Stimulated activated CD4-positive, alpha-beta T cell treated with anti-CD3 and anti-CD28 coated beads, Interleukin-2, amount 100 ng/mL, for 48 hours (primary cell): ENCODE measurements at regions not wholly inside any gene's neighbourhood (a gene's known extent, or its start where the extent isn't known, plus 50 kb on each side); places are given as distances from the start of the nearest gene placed in this dataset.

Source experiments
- DNase-seq, 2 donors: peaks; one replicate each; pipeline ENCODE4 v3.0.0-alpha.2; 2020

DNA sequence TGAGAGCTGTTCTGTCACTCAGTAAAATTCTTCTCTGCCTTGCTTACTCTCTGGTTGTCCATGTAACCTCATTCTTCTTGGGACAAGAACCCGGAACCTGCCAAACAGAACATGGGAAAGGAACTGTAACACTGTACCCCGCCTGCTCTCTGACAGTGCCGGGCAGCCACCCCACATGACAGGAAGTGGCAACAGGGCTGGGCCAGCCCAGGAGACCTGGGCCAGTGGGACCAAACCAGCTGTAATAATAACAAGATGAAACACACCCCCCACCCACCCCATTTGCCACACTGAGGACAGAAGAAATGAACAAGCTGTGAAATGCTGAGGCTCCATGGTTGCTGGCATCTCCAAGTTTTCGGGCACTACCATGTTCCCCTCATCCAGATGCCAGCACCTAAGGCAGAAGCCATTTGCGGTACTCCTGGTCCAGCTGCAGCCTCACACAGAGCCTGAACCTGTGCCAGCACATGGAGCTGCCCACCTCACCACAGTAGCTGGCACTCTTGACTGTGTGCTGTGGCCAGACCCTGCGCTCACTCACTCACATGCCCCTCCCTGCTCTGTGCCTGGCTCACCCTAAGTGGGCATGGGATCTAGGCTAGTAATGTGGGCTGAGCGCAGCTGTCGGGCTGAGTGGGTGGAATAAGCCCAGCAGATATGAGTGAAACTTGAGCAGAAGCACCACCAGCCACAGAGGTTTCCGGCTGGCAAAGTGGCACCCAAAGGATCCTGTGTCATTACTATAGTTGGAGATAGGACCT, 126.2 kb upstream of the UGT8 start:
- DNase-seq = no peak

DNA sequence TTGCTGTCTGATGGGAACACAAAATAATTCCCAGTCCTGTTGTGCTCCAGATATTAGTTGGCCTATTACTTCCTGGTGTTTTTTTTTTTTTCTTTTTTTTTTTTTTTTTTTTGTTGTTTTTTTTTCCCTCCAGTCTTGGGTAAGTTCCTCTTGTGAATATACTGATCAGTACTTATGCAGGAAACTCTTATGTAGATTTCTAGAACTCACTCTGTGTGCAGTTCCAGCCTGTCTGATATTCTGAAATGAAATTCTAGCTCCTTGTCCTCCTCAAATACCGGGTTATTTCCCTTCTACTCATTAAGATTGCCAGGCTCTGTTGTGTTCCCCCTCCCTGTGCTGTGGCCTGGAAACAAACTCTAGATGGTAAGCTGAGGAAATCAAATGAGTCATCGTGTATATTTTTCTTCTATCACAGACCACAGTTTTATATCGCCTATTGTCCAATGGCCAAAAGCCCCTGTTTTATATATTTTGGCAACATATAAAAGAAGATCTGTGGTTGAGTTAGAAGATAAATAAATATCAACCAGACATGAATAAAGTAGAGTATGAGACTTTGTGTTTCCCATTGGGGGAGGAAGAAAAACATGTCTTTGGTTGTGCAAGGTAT, 124.3 kb upstream of the UGT8 start:
- no peak for DNase-seq

DNA sequence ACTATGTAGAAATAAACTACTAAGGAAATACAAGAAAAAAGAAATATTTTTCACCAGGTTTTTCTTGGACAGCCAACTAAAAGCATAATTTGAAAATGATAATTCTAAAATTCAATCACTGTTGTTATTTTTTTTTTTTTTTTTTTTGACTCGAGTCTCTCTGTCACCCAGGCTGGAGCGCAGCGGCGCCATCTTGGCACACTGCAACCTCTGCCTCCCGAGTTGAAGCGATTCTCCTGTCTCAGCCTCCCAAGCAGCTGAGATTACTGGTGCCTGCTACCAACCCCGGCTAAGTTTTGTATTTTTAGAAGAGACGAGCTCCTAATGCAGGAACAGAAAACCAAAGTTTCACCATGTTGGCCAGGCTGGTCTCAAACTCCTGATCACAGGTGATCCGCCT, 122.3 kb upstream of the UGT8 start:
- no peak for DNase-seq

DNA sequence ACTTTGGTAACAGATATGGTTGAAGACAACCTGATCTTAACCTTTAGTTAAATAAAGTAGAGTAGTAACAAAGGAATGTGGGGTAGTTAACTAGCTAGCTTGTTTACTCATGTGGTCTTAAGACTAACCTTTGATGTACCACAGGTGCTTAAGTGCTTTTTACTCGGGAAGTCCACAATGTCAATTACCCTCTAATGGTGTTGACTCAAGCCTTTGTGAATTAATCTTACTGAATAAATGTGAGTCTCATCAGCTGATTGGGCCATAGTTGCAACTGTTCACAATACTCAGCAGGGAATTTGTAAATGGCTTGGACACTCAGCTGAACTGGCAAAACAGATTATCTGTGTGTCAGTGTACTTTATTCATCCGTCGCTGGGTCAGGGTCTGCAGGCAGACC, 119.0 kb upstream of the UGT8 start:
- DNase-seq = no peak

DNA sequence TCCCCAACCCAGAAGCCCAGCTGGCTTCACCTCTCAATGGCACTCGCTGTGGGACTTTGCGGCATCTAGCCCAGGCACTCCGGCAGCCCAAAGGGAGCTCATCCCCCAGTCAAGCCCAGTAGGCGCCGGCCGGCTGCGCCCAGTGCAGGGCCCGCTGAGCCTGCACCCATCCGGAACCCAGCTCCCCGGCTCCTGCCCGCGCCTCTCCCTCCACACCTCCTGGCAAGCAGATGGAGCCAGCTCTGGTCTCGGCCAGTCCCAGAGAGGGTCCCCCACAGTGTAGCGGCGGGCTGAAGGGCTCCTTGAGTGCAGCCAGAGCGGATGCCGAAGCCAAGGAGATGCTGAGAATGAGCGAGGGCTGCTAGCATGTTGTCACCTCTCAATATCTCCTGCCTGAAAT, 116.8 kb upstream of the UGT8 start:
- no peak for DNase-seq

DNA sequence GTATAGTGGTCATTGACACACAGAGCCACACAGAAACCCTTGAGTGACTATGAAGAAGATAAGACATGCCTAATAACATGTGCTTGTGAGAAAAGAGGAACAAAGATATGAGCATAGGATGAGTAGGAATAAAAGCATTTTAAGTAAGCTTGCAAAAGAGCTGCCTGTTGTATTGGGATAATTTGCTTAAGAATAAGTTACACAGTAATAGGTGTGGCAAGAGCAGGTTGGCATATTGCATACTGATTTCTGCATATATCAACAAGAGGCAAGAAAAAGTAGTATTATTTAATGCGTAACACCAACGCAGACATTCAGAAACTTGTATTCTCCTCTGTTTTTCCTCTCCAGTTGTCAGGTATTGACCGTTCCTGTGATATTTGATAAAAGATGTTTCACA, 111.5 kb upstream of the UGT8 start:
- DNase-seq = no peak

DNA sequence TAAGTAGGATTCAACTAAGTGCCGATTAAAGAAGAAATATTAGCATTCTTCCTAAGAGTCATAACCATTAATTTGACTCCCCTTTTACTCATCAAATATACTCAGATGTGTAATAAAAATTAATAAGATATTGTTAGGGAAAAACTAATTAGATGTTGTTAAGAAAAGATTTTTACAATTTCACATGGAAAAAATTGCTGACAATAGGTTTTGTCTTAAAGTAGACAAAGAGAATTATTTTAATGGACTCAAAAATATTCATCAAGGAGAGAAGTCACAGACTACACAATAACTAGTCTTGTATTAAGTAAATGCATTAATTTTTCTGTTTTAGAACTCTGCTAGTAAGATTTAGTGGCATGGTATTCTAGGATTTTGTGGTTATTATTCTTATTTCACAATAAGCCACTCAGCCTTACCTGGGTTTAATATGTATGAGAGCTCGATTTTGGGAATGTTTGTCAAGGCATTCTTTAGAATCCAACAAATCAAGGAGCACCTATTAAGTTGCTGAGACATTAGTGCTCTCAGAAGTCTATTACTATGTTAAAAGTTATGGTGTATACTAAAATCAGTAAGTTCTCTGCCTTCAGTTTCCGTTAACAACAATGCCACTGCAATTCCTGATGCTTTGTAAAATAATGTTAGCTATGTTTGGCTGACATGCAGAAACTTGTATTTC, 110.2 kb upstream of the UGT8 start:
- DNase-seq = no peak

DNA sequence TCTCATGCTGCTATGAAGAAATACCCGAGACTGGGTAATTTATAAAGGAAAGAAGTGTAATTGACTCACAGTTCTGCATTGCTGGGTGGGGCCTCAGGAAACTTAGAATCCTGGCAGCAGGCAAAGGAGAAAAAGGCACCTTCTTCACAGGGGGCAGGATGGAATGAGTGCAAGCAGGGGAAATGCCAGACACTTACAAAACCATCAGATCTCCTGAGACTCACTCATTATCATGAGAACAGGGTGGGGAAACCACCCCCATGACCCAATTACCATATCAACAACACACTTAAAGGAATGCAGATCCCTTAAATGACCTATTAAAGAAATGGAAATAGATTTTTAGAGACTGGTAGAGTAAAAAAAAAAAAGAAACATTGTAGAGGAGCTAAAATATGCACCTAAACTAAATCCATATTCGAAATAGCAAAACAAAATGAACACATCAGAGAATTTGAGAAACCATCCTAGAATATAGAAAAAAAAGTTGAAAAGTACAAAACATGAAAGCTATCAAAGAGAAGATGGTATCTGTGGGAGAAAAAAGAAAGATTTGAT, 104.3 kb upstream of the UGT8 start:
- DNase-seq = no peak

DNA sequence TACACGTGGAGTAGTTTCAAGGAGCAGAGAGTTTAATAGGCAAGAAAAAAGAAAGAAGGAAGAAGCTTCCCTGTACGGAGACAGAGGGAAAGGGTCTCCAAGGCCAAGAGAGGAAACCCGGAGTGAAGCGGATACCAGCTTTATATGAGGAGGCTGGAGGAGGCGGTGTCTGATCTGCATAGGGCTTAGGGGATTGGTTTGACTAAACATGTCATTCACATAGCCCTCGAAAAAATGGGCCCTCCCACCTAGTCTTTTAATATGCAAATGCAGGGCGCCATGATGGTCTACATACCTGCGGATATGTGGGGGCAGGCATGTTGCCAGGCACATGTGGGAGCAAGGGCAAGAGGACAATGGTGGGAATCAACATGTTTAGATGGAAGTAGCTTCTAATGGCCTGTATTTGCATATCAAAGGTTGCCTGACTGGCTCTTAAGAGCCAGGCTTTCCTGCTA, 103.1 kb upstream of the UGT8 start:
- DNase-seq = no peak

DNA sequence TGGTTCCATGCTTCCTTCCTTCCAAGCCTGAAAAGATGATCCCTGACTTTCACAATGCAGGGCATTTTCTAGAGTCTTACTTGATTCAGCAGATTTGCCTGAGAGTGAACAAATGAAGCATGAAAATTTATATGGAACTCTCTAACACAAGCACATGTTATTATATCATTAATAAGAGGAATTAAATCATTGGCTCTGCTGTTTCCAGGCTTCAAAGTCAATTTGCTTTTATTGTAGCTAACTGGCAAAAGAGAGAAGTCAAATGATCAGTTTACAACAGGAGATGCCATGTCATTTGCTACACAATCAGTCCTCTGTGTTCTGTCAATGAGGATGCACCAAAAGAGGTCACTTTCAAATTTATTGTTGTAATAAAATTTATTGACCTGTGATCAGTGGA, 101.5 kb upstream of the UGT8 start:
- no peak for DNase-seq

DNA sequence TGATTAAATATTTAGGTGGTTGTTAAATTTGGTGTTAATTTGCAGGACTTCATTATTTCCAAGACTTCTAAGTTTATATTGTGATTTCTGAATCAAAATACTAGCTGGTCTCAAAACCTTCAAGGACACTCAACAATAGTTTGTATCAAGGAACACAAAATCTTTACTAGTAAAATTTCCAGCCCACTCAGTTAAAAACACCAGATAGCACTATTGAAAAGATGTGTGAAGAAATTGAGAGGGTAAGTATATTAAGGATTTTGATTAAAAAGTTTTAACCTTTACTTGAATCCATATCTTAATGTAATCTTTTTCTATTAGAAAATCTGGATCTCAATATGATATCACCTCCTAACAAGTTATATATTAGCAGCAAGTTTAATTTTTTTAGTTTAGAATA, 89.3 kb upstream of the UGT8 start:
- no peak for DNase-seq

DNA sequence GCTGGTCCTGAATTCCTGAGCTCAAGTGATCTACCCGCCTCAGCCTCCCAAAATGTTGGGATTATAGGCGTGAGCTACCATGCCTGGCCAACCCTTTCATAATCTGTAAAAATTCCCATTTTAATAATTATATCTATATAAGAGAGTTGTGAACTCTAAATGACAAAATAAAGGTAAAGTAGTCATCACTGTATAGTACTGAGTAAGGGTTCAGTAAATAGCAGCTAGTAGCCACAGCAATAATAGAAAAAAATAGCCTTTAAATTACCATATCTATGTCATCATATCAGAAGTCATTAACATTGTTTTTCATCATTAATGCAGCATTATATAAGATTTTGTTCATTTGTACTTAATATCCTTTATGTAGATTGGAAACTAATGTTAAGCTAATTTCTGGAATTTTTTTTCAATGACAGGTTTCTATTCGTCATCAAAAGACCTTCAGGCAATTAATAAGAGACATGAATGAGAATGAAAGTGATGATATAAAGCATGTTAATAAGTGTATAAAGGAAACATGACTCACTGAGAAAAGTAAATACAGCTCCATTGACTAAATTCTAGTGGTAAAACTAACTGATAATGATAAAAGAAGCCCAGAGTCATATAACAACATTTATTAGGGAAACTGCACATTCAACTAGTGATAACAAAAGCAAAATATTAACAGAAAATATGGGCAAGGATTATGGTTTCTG, 85.9 kb upstream of the UGT8 start:
- no peak for DNase-seq

DNA sequence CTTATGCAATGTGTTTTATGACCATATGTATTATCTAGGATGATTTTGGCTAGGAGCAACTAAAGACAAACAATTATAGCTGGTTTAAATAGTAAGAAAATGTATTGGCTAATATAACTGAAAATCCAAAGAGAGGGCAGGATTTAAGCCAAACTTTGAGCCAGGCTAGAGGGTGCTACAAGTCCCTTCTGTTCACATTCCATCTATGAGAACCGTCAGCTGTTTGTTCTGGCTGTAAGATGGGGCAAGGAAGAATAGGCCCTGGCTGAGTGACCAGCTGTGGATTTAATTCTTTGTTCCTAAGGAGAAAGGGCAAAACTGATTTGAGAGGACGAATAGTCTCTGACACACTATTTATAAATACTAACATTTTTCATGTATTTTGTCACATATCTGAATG, 79.2 kb upstream of the UGT8 start:
- DNase-seq = no peak

DNA sequence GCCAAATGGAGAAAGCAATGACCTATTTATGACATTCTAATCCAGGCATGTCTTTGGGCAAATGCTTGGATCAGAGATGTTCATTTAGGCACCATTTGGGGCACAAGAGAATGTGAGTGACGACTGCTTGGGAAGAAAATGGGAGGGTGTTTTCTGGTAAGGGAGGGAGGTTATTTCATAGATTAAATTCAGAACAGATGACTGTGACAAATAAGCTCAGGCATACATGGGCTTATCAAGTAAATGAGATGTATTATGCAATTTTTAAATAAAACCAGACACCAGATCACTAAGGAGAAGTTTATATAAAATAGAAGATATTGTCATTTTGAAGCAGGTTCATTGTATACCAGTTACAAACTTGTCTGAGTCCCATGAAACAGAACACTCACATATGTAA, 71.4 kb upstream of the UGT8 start:
- DNase-seq = no peak

DNA sequence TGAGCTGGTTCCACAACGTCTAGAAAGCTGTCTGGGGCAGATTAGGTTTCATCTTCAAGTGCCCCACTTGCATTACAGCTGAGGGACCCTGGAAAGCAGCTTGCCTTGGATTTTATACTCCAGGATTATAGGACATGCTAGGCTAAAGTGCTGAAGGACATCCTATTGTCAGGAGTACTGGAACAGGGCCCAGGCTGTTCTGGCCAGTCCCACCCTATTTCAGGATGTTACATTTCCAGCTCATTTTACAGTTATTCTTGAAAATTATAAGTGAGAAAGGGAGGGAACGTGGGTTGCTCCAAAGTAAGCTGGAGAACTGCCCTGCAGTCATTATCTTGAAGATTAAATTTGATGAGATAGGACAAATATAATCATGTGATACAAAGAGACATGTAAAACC, 71.0 kb upstream of the UGT8 start:
- no peak for DNase-seq

DNA sequence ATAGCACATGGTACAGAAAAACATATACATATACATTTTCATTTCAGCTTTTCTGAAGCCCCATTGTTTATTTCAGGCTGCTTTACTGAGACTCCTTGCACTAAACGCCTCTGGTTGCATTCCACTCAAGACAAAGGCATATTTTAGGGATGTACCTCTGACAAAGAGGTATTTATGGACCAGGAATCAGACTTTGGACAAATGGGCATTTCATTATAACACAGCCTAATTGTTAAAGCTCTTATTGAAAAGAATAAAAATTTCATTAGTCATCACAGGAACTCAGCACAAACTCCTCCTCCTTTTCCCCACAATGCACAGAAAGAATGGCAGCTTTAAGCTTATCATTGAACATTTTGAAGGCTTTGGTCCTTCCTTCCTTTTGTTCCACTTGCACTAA, 62.9 kb upstream of the UGT8 start:
- DNase-seq = no peak

DNA sequence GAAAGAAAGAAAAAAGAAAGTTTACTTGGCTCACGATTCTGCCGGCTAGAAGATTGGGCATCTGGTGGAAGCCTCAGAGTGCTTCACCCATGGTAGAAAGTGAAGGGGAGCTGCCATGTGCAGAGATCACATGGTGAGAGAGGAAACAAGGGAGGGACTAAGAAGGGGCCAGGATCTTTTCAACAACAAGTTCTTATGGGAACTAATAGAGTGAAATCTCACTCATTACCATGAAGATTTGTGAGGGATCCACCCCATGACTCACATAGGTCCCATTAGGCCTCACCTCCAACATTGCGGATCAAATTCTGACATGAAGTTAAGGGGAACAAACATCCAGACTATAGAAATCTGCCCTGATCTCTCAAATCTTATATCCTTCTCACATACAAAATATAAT, 61.3 kb upstream of the UGT8 start:
- DNase-seq = no peak

DNA sequence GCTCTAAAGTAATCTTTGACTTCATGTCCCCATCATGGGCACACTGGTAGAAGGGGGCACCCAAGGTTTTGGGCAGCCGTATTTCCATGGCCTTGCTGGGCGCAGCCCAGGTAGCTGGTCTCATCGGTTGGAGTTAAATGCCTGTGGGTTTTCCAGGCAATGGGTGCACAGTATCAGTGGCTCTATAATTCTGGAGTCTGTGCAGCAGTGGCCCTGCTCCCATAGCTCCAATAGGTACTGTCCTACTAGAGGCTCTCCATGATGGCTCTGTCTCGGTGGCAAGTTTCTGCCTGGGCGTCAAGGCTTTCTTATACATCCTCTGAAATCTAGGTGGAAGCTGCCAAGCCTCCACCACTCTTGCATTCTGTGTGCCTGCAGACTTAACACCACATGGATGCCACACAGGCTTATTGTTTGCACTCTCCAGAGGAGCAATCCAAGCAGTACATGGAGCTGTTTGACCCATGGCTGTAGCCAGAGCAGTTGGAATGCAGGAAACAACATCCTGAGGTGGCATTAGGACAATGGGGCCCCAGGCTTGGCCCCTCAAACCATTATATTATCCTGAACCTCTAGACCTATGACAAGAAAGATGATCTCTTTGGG, 60.5 kb upstream of the UGT8 start:
- no peak for DNase-seq

DNA sequence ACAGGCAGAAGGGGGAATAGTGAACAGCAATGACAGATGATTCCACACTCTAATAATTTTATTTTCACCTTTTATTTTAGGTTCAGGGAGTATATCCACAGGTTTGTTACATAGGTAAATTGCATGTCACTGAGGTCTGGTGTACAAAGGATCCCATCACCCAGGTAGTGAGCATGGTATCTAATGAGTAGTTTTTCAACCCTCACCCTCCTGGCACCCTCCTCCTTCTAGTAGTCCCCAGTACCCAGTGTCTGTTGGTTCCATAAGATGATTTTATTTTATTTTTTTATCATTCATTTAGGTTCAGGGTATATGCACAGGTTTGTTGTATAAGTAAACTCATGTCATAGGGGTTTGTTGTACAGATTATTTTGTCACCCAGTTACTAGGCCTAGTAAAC, 58.6 kb upstream of the UGT8 start:
- no peak for DNase-seq

DNA sequence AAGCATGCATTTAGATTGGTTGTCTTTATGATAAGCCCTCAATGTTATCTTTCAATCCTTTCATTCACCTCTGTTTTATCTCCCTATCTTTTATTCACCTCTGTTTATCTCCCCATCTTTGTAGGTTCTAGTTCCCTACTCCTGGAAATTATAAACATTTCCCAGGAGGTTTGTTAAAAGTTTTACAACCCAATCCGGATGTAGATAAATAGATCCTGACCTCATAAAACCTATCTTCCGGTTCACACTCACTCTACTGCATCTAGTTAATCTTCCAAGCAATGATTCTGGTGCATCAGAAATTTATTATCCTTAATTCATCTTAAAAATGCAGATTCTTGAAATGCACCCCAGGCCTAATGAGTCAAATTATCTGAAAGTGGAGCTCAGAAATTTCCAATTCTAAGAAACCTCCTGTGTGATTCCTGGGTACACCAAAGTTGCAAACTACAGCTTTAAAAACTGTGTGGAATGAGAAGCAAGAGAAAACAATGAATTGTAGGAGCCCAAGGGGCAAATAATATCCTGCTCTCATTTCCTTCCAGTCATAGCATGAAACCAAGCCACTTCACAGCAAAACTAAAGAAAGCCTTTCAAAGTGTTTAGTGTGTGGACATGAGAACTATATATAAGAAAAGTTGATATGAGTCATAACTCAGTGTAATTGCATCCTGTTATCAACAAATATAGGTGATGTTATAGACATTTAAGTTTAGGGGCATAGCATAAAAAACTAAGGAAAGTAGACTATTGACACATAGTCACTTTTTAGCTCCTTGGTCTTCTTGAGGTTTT, 51.1 kb upstream of the UGT8 start:
- no peak for DNase-seq
